Testis (tissue), 2 donors: ENCODE measurements at regions not wholly inside any gene's neighbourhood (a gene's known extent, or its start where the extent isn't known, plus 50 kb on each side); places are given as distances from the start of the nearest gene placed in this dataset.

Source experiments
- DNase-seq: peaks from one replicate; pipeline ENCODE4 v3.0.0-alpha.2; 2019
- H3K27ac ChIP-seq, 2 donors: fragments of 200-600 bp; sonication (generic); one replicate each; pipeline ENCODE4 v1.5.1; 2019
- H3K27me3 ChIP-seq: fragments of 200-600 bp; sonication (generic); one replicate; pipeline ENCODE4 v1.5.1; 2019
- H3K36me3 ChIP-seq: fragments of 200-600 bp; sonication (generic); one replicate; pipeline ENCODE4 v1.5.1; 2017; ENCODE audit warnings: low read depth; ENCODE audit errors: missing control alignments
- H3K4me1 ChIP-seq: fragments of 200-600 bp; sonication (generic); one replicate; pipeline ENCODE4 v1.5.1; 2019
- H3K4me3 ChIP-seq, 2 donors: fragments of 200-600 bp; sonication (generic); one replicate each; pipeline ENCODE4 v1.5.1; 2017 to 2019
- H3K9me3 ChIP-seq: fragments of 200-600 bp; sonication (generic); one replicate; pipeline ENCODE4 v1.5.1; 2017
- POLR2A ChIP-seq: fragments of 450-650 bp; IDR thresholded peaks from one replicate; pipeline ENCODE4 v1.6.1; 2017; ENCODE audit warnings: antibody characterized with exemption, mild to moderate bottlenecking, moderate library complexity
- WGBS, 2 donors: methylation state at CpG; one replicate each; pipeline ENCODE4 v1.1.5; 2018; 5-methylcytosine and 5-hydroxymethylcytosine counted together
- intact Hi-C: fragments of 100-400 bp; cut with DNase I; formaldehyde crosslinking; loops from one replicate; pipeline ENCODE4 v1.15.1; 2023; ENCODE audit warnings: low total_unique reads
- TF ChIP-seq, protein P1 (sequence below), 3 experiments: fragments of 450-650 bp in 2 of 3; fragments of 200-600 bp in 1 of 3; sonication (generic) in 1 of 3; IDR thresholded peaks; one replicate each; pipeline ENCODE4 v1.5.1; 2016 to 2019; ENCODE audit warnings: antibody characterized with exemption in 3 of 3, mild to moderate bottlenecking in 2 of 3, moderate library complexity in 1 of 3

DNA sequence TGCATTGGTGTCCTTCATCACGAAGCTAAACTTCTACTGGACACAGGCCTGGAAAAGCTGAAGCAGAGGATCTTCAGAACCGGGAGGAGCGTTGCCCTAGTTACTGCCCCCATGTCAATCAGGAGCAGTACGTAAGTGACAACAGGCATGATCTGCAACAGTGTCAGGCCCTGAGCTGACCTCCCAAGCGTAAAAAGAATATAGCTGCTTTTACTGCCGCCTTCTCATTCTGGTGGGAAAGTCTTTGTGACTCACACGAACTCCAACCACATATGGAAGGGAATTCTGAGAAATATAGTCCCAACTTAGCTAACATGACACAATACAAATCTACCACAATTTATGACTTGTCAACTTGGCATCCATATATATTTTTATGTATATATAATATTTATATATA is 1007.7 kb upstream of the CDH2 start:
- H3K27ac ChIP-seq, result no peak overlapping the region
- DNase-seq, result no peak
- no peaks in the 10 kb centered on the region for H3K9me3 ChIP-seq
- no peak for TF ChIP-seq POLR2A
- TF ChIP-seq, protein P1, sequence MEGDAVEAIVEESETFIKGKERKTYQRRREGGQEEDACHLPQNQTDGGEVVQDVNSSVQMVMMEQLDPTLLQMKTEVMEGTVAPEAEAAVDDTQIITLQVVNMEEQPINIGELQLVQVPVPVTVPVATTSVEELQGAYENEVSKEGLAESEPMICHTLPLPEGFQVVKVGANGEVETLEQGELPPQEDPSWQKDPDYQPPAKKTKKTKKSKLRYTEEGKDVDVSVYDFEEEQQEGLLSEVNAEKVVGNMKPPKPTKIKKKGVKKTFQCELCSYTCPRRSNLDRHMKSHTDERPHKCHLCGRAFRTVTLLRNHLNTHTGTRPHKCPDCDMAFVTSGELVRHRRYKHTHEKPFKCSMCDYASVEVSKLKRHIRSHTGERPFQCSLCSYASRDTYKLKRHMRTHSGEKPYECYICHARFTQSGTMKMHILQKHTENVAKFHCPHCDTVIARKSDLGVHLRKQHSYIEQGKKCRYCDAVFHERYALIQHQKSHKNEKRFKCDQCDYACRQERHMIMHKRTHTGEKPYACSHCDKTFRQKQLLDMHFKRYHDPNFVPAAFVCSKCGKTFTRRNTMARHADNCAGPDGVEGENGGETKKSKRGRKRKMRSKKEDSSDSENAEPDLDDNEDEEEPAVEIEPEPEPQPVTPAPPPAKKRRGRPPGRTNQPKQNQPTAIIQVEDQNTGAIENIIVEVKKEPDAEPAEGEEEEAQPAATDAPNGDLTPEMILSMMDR (IDR thresholded peaks at IDR 0.05), result no peak
- no peaks in the 10 kb centered on the region for H3K36me3 ChIP-seq
- H3K4me1 ChIP-seq, result no peaks in the 10 kb centered on the region
- intact Hi-C loops, result no loop called here
- H3K27me3 ChIP-seq, result no peaks in the 10 kb centered on the region
- no peak overlapping the region for H3K4me3 ChIP-seq
- 77 to 89% methylated on average over 7 of the region's 7 CpGs for WGBS, 2 donors

DNA sequence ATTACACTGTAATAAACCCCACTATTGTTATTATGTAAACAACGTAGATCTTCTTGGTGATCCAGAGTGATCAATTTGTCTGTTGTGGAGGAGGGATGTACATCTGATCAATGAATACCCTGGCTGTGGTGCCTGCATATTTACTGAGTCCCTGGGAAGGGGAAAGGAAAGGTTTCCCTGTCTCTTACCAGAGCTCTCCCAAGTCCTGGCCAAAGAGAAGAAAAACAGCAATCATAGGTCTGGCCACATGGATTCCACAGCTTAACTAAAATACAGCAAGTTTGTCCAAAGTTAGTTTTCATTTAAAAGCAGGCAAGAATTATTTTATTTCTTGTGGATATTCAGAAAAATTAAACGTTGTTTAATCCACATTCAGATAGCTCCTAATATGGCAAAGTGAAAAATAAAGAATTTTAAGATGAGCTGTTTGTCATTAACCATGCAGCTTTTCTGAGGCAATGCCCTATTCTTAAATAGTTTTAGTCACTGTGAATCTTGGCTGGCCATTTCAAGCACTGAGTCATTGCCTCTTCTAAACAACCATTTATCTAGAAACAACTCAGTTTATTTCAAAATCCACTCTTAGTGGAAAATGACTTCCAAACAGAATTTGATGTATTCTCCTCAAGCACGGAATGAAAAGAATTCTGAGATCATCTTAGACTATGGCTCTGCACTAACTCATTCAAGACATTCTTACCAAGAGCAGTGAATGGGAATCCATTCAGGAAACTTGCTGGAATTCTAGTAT is 1004.4 kb upstream of the CDH2 start:
- TF ChIP-seq, protein P1 (IDR thresholded peaks at IDR 0.05), result no peak
- 53 to 61% methylated on average over 3 of the region's 3 CpGs for WGBS, 2 donors
- intact Hi-C loops, result no loop called here
- DNase-seq, result no peak
- Histone ChIP-seq H3K4me3 (no peak overlapping the region), H3K36me3 (no peaks in the 10 kb centered on the region), H3K27me3 (no peaks in the 10 kb centered on the region), H3K4me1 (no peaks in the 10 kb centered on the region), H3K27ac (no peak overlapping the region), H3K9me3 (no peaks in the 10 kb centered on the region)

DNA sequence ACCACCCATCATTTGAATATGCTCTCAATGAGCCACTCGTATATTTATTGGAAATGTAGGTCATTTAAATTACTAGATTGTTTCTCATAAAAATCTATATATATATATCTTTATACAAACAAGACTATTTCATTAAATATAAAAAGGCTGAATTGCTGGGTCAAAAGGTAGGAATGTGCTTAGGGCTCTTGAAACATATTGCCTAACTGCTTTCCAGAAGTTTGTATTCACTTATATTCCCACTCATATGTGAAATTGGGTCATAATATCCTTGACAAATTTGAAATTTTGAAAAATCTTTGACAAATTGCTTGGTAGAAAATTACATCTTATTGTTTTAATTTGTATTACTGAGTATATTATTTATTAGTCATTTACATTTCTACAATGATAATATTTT is 999.8 kb upstream of the CDH2 start:
- intact Hi-C loops, result no loop called here
- 92 to 93% methylated on average over 1 of the region's 1 CpG for WGBS, 2 donors
- H3K9me3 ChIP-seq, result no peaks in the 10 kb centered on the region
- no peak overlapping the region for H3K4me3 ChIP-seq
- no peaks in the 10 kb centered on the region for H3K4me1 ChIP-seq
- DNase-seq, result no peak
- TF ChIP-seq, protein P1 (IDR thresholded peaks at IDR 0.05), result no peak
- TF ChIP-seq POLR2A, result no peak
- H3K27me3 ChIP-seq, result no peaks in the 10 kb centered on the region
- H3K27ac ChIP-seq, result no peak overlapping the region
- no peaks in the 10 kb centered on the region for H3K36me3 ChIP-seq

DNA sequence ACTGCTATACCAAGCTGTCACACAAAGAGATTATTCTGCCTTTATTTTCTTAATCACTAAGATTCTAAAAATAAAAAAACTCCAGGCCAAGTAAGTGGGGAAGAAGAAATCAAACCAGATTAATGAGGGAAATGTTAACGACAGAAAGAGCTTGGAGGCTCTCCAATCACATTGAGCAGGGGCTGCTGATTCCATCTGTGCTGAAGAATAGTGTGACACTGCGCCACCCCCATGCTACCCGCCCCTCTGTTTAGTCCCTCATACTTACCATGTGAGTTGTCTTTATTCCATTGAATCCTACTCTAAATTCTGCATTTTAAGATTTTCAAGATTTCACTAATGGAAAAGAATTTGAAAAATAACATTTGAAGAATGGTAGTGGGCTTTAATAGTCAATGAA is 998.0 kb upstream of the CDH2 start:
- Histone ChIP-seq H3K4me3 (no peak overlapping the region), H3K27ac (no peak overlapping the region), H3K27me3 (no peaks in the 10 kb centered on the region), H3K4me1 (no peaks in the 10 kb centered on the region), H3K9me3 (no peaks in the 10 kb centered on the region), H3K36me3 (no peaks in the 10 kb centered on the region)
- 56 to 63% methylated on average over 3 of the region's 3 CpGs for WGBS, 2 donors
- intact Hi-C loops, result no loop called here
- DNase-seq, result no peak
- no peak for TF ChIP-seq POLR2A
- TF ChIP-seq, protein P1 (IDR thresholded peaks at IDR 0.05), result no peak

DNA sequence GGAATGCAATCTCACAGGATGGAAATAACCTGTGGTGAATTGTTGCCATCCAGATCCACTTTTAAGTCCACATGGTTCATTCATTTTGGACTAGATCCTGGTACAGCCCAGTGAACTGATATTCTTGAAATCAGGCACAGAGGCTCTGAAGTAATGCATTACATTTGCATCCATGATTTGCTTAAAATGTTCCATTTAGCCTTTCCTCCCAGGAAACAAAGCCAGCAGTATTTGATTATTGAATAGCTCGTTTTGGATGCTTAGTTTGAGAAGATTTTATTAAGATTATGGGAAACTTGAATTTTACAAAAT is 995.8 kb upstream of the CDH2 start:
- WGBS, 2 donors, result 62 to 74% methylated on average over 1 of the region's 1 CpG
- no peak overlapping the region for H3K27ac ChIP-seq

More for the DNA sequence above, 995.8 kb upstream of the CDH2 start:
- intact Hi-C loops, result no loop called here
- no peaks in the 10 kb centered on the region for H3K9me3 ChIP-seq
- H3K36me3 ChIP-seq, result no peaks in the 10 kb centered on the region
- TF ChIP-seq POLR2A, result no peak
- TF ChIP-seq, protein P1 (IDR thresholded peaks at IDR 0.05), result no peak
- no peaks in the 10 kb centered on the region for H3K27me3 ChIP-seq
- no peak overlapping the region for H3K4me3 ChIP-seq
- H3K4me1 ChIP-seq, result no peaks in the 10 kb centered on the region
- no peak for DNase-seq
